IMR-90 (cell line): ENCODE measurements at regions not wholly inside any gene's neighbourhood (a gene's known extent, or its start where the extent isn't known, plus 50 kb on each side); places are given as distances from the start of the nearest gene placed in this dataset.

Source experiments
- BHLHE40 ChIP-seq: fragments of 150-350 bp; IDR thresholded peaks from 2 replicates; pipeline ENCODE4 v1.6.1; 2016; ENCODE audit warnings: mild to moderate bottlenecking, low read depth, low read length
- CEBPB ChIP-seq: IDR thresholded peaks from 2 replicates; pipeline ENCODE4 v1.6.1; 2012; ENCODE audit warnings: low read depth, low read length, improper control_type of control experiment
- CTCF ChIP-seq: conservative IDR thresholded peaks from 2 replicates; pipeline ENCODE4 v1.5.1; 2012; ENCODE audit warnings: mild to moderate bottlenecking, low read depth, low read length, improper control_type of control experiment
- POLR2A ChIP-seq: IDR thresholded peaks from 2 replicates; pipeline ENCODE4 v1.6.1; 2012; ENCODE audit warnings: mild to moderate bottlenecking, low read depth, low read length
- RAD21 ChIP-seq: IDR thresholded peaks from 2 replicates; pipeline ENCODE4 v1.6.1; 2012; ENCODE audit warnings: low read length, improper control_type of control experiment
- RCOR1 ChIP-seq: IDR thresholded peaks from 2 replicates; pipeline ENCODE4 v1.6.1; 2012; ENCODE audit warnings: mild to moderate bottlenecking, low read length, improper control_type of control experiment; ENCODE audit not compliant: insufficient replicate concordance
- RFX5 ChIP-seq: IDR thresholded peaks from 2 replicates; pipeline ENCODE4 v1.8.0; 2012; ENCODE audit warnings: low read depth, mild to moderate bottlenecking, low read length, moderate library complexity
- SMC3 ChIP-seq: fragments of 150-350 bp; IDR thresholded peaks from 2 replicates; pipeline ENCODE4 v1.6.1; 2016; ENCODE audit warnings: low read depth, mild to moderate bottlenecking, antibody characterized with exemption, low read length, moderate library complexity
- TF ChIP-seq, protein P1 (sequence below): fragments of 150-350 bp; IDR thresholded peaks from 2 replicates; pipeline ENCODE4 v1.6.1; 2016; ENCODE audit warnings: low read depth, mild to moderate bottlenecking, low read length, moderate library complexity, borderline replicate concordance

DNA sequence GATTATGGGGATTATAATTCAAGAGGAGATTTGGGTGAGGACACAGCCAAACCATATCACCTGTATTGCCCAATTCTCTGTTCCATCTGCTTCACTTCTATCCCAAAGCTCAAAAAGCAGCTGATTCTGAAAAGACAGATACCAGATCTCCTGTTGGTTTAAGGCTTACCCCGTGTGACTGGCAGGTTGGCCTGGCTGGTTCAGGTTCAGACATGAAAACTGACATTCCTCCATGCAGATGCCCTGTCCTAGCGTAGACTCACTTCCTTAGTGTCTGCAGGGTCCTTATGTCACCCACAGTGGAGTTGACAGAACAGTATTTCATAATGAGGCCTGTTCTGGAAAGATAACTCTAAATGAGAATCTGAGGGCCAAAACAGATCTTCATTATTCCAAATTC is 61.1 kb upstream of the FLRT2 start:
- no peak for TF ChIP-seq CTCF
- TF ChIP-seq POLR2A = no peak
- no peak for TF ChIP-seq RCOR1
- TF ChIP-seq, protein P1, sequence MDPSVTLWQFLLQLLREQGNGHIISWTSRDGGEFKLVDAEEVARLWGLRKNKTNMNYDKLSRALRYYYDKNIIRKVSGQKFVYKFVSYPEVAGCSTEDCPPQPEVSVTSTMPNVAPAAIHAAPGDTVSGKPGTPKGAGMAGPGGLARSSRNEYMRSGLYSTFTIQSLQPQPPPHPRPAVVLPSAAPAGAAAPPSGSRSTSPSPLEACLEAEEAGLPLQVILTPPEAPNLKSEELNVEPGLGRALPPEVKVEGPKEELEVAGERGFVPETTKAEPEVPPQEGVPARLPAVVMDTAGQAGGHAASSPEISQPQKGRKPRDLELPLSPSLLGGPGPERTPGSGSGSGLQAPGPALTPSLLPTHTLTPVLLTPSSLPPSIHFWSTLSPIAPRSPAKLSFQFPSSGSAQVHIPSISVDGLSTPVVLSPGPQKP = no peak
- TF ChIP-seq SMC3 = no peak
- TF ChIP-seq BHLHE40 = no peak
- no peak for TF ChIP-seq CEBPB
- no peak for TF ChIP-seq RAD21
- no peak for TF ChIP-seq RFX5
